NCI-H1048 (cell line): ENCODE measurements at regions not wholly inside any gene's neighbourhood (a gene's known extent, or its start where the extent isn't known, plus 50 kb on each side); places are given as distances from the start of the nearest gene placed in this dataset.

Source experiments
- DNase-seq: peaks from one replicate; lab custom pipeline; 2025; lab: John Stamatoyannopoulos, UW

GRCh38 chr6:1118287-1118647 is 193.6 kb upstream of the FOXQ1 start:
- DNase-seq, result no peak

DNA sequence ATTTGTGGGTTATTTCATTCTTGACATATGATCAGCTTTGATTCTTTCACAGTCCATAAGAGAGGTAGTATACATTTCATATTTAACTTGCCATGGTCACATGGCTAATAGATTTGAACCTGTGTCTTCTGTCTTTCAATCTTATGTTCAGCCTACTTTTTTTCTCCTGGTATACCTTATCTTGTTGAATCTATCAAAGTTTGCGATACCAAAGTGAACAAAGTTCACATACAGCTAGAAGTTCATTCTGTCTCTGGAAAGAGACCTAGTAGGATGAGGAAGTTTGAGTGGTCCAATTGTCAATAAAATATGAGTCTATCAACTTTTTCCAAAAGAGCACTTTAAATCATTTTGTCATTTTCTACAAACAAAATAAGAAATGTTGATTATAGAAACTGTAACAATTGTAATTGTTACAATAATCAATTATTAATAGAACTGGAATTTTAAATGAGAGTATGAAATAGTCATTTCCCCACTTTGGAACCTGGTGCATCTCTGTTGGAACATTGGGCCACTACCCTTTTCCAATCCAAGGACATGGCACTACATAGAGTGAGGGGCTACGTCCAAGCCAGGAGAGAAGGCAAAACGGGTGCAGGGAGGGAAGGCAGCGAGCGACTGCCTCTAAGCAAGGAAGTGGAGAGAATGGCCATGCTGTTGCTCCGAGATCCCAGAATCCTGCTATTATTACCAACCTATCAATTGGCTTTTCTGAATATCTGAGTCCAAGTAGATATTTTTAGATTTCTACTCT is 194.2 kb upstream of the FOXQ1 start:
- DNase-seq, result no peak

- no peak for DNase-seq
These were observed 195.7 kb upstream of the FOXQ1 start for GRCh38 chr6:1116149-1116548.

DNA sequence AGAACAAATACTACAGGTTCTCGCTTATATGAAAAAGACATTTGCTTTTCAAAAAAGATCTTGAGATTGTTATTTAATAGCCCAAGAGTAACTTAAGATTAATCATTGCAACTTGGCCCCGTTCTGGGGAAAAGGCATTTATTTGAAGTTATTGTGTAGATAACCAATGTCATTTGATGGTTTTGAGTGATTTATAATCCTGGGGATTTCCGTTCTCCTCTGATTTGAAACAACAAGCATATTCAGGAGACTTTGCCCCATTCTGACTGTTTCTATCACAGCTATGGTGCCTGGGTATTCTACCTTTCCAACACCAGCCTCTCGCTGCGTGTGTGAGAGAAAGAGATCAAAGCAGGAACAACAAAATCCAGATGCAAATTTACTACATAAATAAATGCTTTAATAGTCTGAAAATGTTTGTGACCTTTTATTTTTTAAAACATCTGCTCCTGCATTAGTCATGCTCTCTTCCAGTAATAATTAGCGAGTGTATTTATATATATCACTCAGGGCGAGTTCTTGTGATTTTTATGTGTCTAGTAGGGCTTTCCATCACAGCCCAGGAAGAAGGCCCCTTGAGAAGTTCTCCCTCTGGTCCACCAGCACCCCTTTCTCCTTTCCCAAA is 197.9 kb upstream of the FOXQ1 start:
- no peak for DNase-seq

DNA sequence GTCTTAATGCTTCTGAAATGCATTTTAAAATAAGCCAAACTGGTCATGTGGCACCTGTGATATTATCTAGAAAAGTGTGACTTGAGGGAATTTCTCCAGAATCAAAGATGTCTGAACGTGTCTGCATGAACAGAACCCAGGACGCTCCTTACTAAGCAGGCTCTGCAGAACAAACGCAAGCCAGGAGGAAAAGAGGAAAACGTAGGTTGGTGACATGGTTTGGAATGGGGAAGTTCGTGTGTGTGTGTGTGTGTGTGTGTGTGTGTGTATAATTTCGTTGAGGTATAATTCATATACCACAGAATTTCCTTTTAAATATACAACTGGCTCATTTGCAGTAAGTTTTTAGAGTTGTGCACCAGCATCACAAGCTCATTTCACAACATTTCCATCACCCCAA is 200.5 kb upstream of the FOXQ1 start:
- no peak for DNase-seq

DNA sequence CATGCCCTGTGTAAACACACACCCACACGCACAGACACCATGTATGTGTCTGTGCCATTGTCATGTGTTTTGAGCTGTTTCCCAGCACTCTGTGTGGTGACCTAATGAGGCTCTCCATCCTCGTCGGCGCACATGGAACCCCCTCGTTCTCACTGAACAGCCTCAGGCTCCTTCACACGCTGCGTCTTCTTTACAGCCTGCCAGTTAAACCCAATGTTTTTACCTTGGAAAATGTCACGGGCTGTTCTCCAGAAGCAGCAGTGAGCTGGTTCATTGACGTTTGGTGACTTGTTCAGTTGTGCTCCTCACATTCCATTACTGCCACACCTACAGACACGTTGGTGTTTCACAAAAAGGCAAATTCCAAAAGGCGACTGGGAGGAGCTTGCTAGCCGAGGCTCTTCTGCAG is 201.0 kb upstream of the FOXQ1 start:
- no peak for DNase-seq

DNA sequence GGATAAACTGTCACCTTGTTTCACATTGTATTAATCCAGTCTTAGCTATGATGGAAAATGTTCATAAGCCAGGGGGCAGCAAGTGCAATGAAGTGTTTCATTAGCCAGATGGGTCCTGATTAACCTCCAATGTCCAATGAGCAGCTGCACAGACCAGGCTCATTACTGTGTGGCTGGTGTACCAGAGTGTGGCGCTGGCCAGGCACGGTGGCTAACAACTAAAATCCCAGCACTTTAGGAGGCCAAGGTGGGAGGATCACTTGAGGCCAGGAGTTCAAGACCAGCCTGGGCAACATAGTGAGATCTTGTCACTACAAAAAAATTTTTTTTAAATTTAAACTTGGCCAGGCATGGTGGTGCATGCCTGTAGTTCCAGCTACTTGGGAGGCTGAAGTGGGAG is 201.7 kb upstream of the FOXQ1 start:
- DNase-seq, result no peak

DNA sequence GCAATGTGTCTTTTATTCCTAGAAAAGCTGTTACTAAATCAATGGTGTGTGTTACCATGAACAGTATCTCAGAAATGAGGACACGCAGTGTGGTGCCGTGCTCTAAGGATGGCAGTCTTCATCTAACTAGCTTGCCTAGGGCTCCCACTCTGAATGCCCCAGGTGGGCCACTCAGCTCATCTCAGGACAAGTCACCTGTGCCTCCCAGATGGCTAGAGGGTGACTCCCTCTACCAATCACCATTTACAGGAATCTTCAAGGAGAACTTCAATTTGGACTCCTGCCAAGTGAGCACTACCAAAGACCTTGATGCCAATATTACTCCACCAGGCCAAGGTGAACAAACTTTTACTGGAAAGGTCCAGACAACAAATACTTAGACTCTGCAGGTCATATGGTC is 202.8 kb upstream of the FOXQ1 start:
- DNase-seq, result no peak

GRCh38 chr6:1108198-1108597 is 203.7 kb upstream of the FOXQ1 start:
- DNase-seq, result no peak

GRCh38 chr6:1107578-1107977 is 204.3 kb upstream of the FOXQ1 start:
- DNase-seq, result no peak

DNA sequence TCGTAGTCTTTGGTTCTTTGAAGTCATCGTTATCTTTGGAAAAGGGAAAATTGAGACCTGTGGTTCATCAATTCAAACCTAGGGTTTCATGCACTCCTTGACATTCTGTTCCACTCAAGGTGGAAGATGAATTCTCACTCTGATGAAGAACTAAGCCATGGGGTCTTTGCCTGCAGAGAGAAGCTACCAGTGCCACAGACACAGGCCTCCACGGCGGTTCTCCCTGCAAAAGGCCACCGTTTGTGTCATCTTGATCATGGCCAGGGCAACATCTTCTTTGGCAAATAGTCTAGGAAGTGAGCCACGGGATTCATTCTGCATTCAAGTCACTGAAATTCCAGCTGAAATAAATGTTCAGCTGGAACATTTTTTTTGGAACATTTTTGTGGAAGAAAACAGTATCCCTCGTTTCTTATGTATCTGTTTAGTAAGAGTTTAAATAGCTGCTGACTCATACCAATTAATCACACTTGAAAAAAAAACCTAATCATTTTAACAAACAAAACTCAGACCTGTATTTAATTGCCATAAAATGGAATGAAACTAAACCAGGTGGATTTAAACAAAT is 206.0 kb upstream of the FOXQ1 start:
- no peak for DNase-seq

DNA sequence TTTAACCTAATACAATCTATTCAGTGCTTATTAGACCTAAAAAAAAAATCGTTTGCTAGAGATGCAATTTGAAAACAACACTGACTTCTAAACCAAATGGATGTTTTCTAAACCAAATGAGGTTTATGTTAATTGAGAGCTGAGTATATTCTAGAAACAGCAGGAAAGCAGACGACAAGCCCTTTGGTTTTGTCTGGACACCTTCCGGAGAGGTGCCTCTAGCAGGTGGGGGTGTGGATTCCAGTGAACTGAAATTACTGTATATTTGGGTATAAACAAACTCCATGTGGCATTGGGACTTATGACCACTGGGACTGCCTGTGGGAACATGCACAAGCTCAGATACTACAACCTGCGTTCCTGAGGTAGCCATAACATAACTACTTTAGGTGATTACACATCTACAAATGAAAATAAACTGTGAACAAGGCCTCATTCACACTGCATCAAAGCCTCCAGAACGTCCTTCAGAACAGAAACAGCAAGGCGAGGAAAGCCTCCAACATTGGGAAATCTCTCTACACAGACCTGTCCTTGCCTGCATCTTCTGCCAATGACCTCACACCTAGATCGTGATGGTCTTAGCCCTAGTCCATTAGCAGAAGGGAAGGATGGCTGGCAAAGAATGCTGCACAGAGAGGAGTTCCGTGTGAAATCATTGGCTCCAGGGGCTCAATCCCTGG is 206.8 kb upstream of the FOXQ1 start:
- DNase-seq, result no peak

- DNase-seq, result no peak
These were observed 207.8 kb upstream of the FOXQ1 start for GRCh38 chr6:1103945-1104623.

DNA sequence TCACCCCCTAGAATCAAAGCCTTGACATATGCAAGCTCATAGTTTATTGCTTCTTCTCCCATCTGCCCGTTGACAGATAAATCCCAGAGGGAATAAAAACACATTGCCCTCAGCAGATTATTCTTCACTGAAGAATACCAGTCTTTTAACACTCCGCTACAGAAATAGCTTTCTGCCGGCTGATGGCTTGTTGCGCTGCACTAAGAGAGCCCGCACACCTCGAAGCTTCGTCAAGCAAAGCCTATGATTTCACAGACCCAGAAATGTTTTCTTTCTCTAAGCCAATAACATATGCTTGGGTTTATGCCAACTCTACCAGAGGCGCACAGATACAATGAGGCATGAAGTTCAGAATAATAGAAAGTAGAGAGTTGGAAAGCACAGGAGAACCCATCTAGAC is 208.9 kb upstream of the FOXQ1 start:
- DNase-seq, result no peak

DNA sequence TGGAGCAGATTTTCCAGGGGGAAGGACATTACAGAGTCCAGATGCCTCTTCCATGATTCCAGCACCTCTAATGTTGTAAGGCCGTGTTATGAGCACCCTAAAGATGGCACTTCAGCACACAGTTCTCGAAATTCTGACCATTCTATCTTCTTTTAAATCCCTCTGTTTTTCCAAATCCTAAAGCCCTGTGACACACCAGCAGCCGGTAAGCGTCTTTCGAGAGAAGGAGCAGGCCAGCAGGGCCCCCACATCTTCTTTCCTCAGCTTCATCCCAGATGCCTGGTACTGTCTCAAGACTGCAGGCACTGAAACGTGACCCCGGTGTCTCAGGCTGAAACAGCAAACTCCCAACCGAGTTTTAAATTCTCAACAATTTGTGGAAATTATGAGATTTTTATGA is 211.6 kb upstream of the FOXQ1 start:
- no peak for DNase-seq

GRCh38 chr6:1099264-1099663 is 212.6 kb upstream of the FOXQ1 start:
- DNase-seq, result no peak

GRCh38 chr6:1096967-1097765 is 214.7 kb upstream of the FOXQ1 start:
- DNase-seq, result no peak

DNA sequence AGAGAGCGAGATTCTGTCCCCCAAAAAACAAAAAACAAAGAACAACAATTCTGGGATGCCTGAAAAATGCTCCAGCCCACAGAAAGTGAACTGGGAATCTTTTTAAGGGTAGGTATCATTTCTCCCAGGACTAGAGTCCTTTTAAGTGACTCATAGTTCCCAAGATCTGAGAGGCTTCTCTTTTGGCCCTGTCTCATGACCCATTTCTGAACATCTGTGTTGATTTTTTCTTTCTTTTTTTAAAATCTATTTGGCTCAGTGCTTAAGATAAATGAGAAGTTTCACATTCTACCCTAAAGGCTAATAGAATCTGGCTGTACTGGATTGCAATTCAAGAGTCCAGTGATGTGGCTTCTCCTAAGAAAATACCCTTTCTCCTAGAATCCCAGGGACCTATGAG is 217.6 kb upstream of the FOXQ1 start:
- no peak for DNase-seq

GRCh38 chr6:1091900-1092299 is 220.0 kb upstream of the FOXQ1 start:
- DNase-seq, result no peak

DNA sequence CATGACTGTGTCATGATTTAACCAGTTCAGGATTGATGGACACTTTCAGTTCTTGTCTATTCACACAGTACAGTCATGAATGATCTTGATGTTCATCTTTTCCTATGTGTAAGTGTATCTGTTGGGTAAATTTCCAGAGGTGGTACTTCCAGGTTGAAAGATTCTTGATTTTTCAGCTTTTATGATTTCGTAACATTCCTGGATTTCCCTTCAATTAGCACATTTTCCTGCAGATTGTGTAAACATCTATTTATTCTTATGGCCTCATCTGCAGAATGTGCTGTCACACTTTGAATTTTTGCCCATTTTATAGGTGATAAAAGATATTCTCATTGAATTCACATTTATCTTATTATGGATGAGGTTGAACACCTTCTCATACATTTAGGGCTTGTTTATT is 222.0 kb upstream of the FOXQ1 start:
- no peak for DNase-seq

GRCh38 chr6:1088492-1089001 is 223.4 kb upstream of the FOXQ1 start:
- no peak for DNase-seq
